Astrocyte (in vitro differentiated cells and primary cell): ENCODE measurements at regions not wholly inside any gene's neighbourhood (a gene's known extent, or its start where the extent isn't known, plus 50 kb on each side); places are given as distances from the start of the nearest gene placed in this dataset.

Experiments
- DNase-seq: peaks from one replicate; pipeline ENCODE4 v3.0.0-alpha.2; 2010; ENCODE audit warnings: low read depth
- FAIRE-seq: peaks from 2 replicates; lab custom pipeline; 2011; peaks lifted over from hg19 to GRCh38; lab: Jason Lieb, UNC
- H2AFZ ChIP-seq: 2 replicates; pipeline ENCODE4 v1.6.0; 2012; ENCODE audit warnings: low read depth, low read length, inconsistent platforms
- H3K27ac ChIP-seq: 2 replicates; pipeline ENCODE4 v1.5.1; 2011; ENCODE audit warnings: low read depth, low read length, inconsistent platforms
- H3K27me3 ChIP-seq: 2 replicates; pipeline ENCODE4 v1.6.0; 2011; ENCODE audit warnings: low read length, inconsistent platforms; ENCODE audit not compliant: insufficient read depth
- H3K36me3 ChIP-seq: 2 replicates; pipeline ENCODE4 v1.5.1; 2011; ENCODE audit warnings: low read length, inconsistent platforms; ENCODE audit not compliant: insufficient read depth
- H3K4me1 ChIP-seq: 2 replicates; pipeline ENCODE4 v1.5.1; 2011; ENCODE audit warnings: low read length, inconsistent platforms; ENCODE audit not compliant: insufficient read depth
- H3K4me2 ChIP-seq: 2 replicates; pipeline ENCODE4 v1.6.0; 2012; ENCODE audit warnings: low read length, inconsistent platforms
- H3K4me3 ChIP-seq: 2 replicates; pipeline ENCODE4 v1.5.1; 2011; ENCODE audit warnings: low read depth, mild to moderate bottlenecking, low read length, inconsistent platforms; ENCODE audit not compliant: insufficient read depth
- H3K79me2 ChIP-seq: 2 replicates; pipeline ENCODE4 v1.6.0; 2012; ENCODE audit warnings: mild to moderate bottlenecking, low read length, inconsistent platforms; ENCODE audit not compliant: insufficient read depth
- H3K9ac ChIP-seq: 2 replicates; pipeline ENCODE4 v1.6.0; 2012; ENCODE audit warnings: mild to moderate bottlenecking, low read length, inconsistent platforms
- H3K9me3 ChIP-seq: 2 replicates; pipeline ENCODE4 v1.5.1; 2012; ENCODE audit warnings: low read depth, mild to moderate bottlenecking, low read length, inconsistent platforms; ENCODE audit not compliant: insufficient read depth
- H4K20me1 ChIP-seq: 2 replicates; pipeline ENCODE4 v1.6.0; 2012; ENCODE audit warnings: low read length, inconsistent platforms; ENCODE audit not compliant: insufficient read depth
- H3K27ac Mint-ChIP-seq: one replicate; pipeline ENCODE4 v1.8.0; 2021; ENCODE audit warnings: mild to moderate bottlenecking, mixed read lengths; ENCODE audit not compliant: unreplicated experiment
- H3K27me3 Mint-ChIP-seq: one replicate; pipeline ENCODE4 v1.8.0; 2021; ENCODE audit warnings: low read depth, mixed read lengths; ENCODE audit not compliant: unreplicated experiment
- H3K36me3 Mint-ChIP-seq: one replicate; pipeline ENCODE4 v1.8.0; 2021; ENCODE audit warnings: low read depth, mixed read lengths; ENCODE audit not compliant: unreplicated experiment
- H3K4me1 Mint-ChIP-seq: one replicate; pipeline ENCODE4 v1.8.0; 2021; ENCODE audit warnings: low read depth, mixed read lengths; ENCODE audit not compliant: unreplicated experiment
- H3K4me3 Mint-ChIP-seq: one replicate; pipeline ENCODE4 v1.8.0; 2021; ENCODE audit warnings: mild to moderate bottlenecking, moderate library complexity, mixed read lengths; ENCODE audit not compliant: unreplicated experiment
- H3K9me3 Mint-ChIP-seq: one replicate; pipeline ENCODE4 v1.8.0; 2021; ENCODE audit warnings: mild to moderate bottlenecking, mixed read lengths; ENCODE audit not compliant: unreplicated experiment
- CTCF ChIP-seq: IDR thresholded peaks from 2 replicates; pipeline ENCODE4 v1.5.1; 2011; ENCODE audit warnings: low read depth, mild to moderate bottlenecking, inconsistent platforms, low read length, moderate library complexity; ENCODE audit not compliant: insufficient read depth
- EZH2 ChIP-seq: IDR thresholded peaks from 2 replicates; pipeline ENCODE4 v1.6.1; 2012; ENCODE audit warnings: mild to moderate bottlenecking, low read length, inconsistent platforms; ENCODE audit not compliant: insufficient read depth

GRCh38 chr13:26465954-26466353 lies 91.5 kb upstream of the WASF3 start:
- no peak for FAIRE-seq
- Histone ChIP-seq H3K4me1 (peaks cover 10% of the 10 kb centered on the region), H3K27ac (no peak overlapping the region), H4K20me1 (no peaks in the 10 kb centered on the region), H3K79me2 (no peaks in the 10 kb centered on the region), H3K36me3 (no peaks in the 10 kb centered on the region), H3K9me3 (no peaks in the 10 kb centered on the region), H3K4me3 (no peak overlapping the region), H3K27me3 (no peaks in the 10 kb centered on the region), H3K4me2 (no peak overlapping the region), H2AFZ (no peak overlapping the region), H3K9ac (no peak overlapping the region)
- peaks cover 2% of the 10 kb centered on the region for H3K9me3 Mint-ChIP-seq
- peaks cover 12% of the 10 kb centered on the region for H3K4me1 Mint-ChIP-seq
- DNase-seq, result no peak
- H3K36me3 Mint-ChIP-seq, result peaks cover 2% of the 10 kb centered on the region
- no peak overlapping the region for H3K27ac Mint-ChIP-seq
- peaks cover 5% of the 10 kb centered on the region for H3K27me3 Mint-ChIP-seq
- no peak overlapping the region for H3K4me3 Mint-ChIP-seq
- no peak for TF ChIP-seq EZH2
- no peak for TF ChIP-seq CTCF

- no peak overlapping the region for H3K4me2 ChIP-seq
- DNase-seq, result no peak
- no peaks in the 10 kb centered on the region for H4K20me1 ChIP-seq
- H3K79me2 ChIP-seq, result no peaks in the 10 kb centered on the region
- H2AFZ ChIP-seq, result no peak overlapping the region
- no peaks in the 10 kb centered on the region for H3K36me3 ChIP-seq
- H3K9me3 Mint-ChIP-seq, result peaks cover 1% of the 10 kb centered on the region
- peaks cover 12% of the 10 kb centered on the region for H3K4me1 Mint-ChIP-seq
- peaks cover 10% of the 10 kb centered on the region for H3K4me1 ChIP-seq
- no peak overlapping the region for H3K9ac ChIP-seq
- H3K4me3 Mint-ChIP-seq, result no peak overlapping the region
- no peak for TF ChIP-seq CTCF
- no peak for TF ChIP-seq EZH2
- no peaks in the 10 kb centered on the region for H3K27me3 ChIP-seq
- FAIRE-seq, result no peak
- H3K27ac Mint-ChIP-seq, result no peak overlapping the region
- H3K27ac ChIP-seq, result no peak overlapping the region
- no peaks in the 10 kb centered on the region for H3K9me3 ChIP-seq
- no peak overlapping the region for H3K4me3 ChIP-seq
- peaks cover 5% of the 10 kb centered on the region for H3K27me3 Mint-ChIP-seq
- H3K36me3 Mint-ChIP-seq, result peaks cover 2% of the 10 kb centered on the region
Measured at GRCh38 chr13:26468265-26468801, 89.2 kb upstream of the WASF3 start.

GRCh38 chr13:26469602-26470001 lies 87.9 kb upstream of the WASF3 start:
- H3K27me3 ChIP-seq, result no peaks in the 10 kb centered on the region
- H3K4me3 Mint-ChIP-seq, result no peak overlapping the region
- peaks cover 14% of the 10 kb centered on the region for H3K4me1 Mint-ChIP-seq
- DNase-seq (no peak), FAIRE-seq (no peak)
- H3K27ac Mint-ChIP-seq, result no peak overlapping the region
- no peaks in the 10 kb centered on the region for H3K36me3 Mint-ChIP-seq
- no peaks in the 10 kb centered on the region for H3K79me2 ChIP-seq
- no peaks in the 10 kb centered on the region for H4K20me1 ChIP-seq
- H3K36me3 ChIP-seq, result no peaks in the 10 kb centered on the region
- H3K4me1 ChIP-seq, result peaks cover 10% of the 10 kb centered on the region
- no peak overlapping the region for H3K4me2 ChIP-seq
- no peak overlapping the region for H3K27ac ChIP-seq
- H3K9ac ChIP-seq, result no peak overlapping the region
- H3K4me3 ChIP-seq, result no peak overlapping the region
- no peak overlapping the region for H2AFZ ChIP-seq
- no peaks in the 10 kb centered on the region for H3K9me3 ChIP-seq
- TF ChIP-seq CTCF, result no peak
- TF ChIP-seq EZH2, result no peak
- no peaks in the 10 kb centered on the region for H3K9me3 Mint-ChIP-seq
- H3K27me3 Mint-ChIP-seq, result peaks cover 2% of the 10 kb centered on the region
